CD14-positive monocyte (primary cell): ENCODE measurements at regions not wholly inside any gene's neighbourhood (a gene's known extent, or its start where the extent isn't known, plus 50 kb on each side); places are given as distances from the start of the nearest gene placed in this dataset.

Experiments used
- DNase-seq, 3 donors: peaks; one replicate each; pipeline ENCODE4 v3.0.0-alpha.2; 2011 to 2022
- H2AFZ ChIP-seq: 2 replicates; pipeline ENCODE4 v1.6.0; 2012; ENCODE audit warnings: mild to moderate bottlenecking, low read depth, low read length, inconsistent platforms; ENCODE audit not compliant: insufficient read depth, poor library complexity, severe bottlenecking
- H3K27ac ChIP-seq, 2 donors: 1 replicate in 1 of 2; 2 replicates in 1 of 2; pipeline ENCODE4 v1.5.1; 2012 to 2013; ENCODE audit warnings: low read length in 2 of 2, control low read depth in 1 of 2, inconsistent platforms in 1 of 2, low read depth in 1 of 2, mild to moderate bottlenecking in 1 of 2
- H3K27me3 ChIP-seq, 2 donors: one replicate each; pipeline versions ENCODE4 v1.6.0 to v1.6.1; 2011 to 2013; ENCODE audit warnings: low read length in 2 of 2; ENCODE audit not compliant: control insufficient read depth in 2 of 2, insufficient read depth in 2 of 2
- H3K36me3 ChIP-seq, 2 donors: replicated peaks in 1 of 2; 1 replicate in 1 of 2; 2 replicates in 1 of 2; pipeline versions ENCODE4 v1.5.1 to v1.6.1; 2012 to 2013; ENCODE audit warnings: low read length in 2 of 2, control low read depth in 1 of 2, inconsistent platforms in 1 of 2, mild to moderate bottlenecking in 1 of 2; ENCODE audit not compliant: insufficient read depth in 2 of 2, control insufficient read depth in 1 of 2
- H3K4me1 ChIP-seq, 2 donors: 1 replicate in 1 of 2; 2 replicates in 1 of 2; pipeline versions ENCODE4 v1.5.1 to v1.6.1; 2012 to 2013; ENCODE audit warnings: low read length in 2 of 2, control low read depth in 1 of 2, inconsistent platforms in 1 of 2, mild to moderate bottlenecking in 1 of 2, moderate library complexity in 1 of 2; ENCODE audit not compliant: insufficient read depth in 2 of 2, control insufficient read depth in 1 of 2
- H3K4me2 ChIP-seq: replicated peaks from 2 replicates; pipeline ENCODE3; 2012; ENCODE audit warnings: low read length, moderate library complexity, mild to moderate bottlenecking; ENCODE audit not compliant: poor library complexity, severe bottlenecking; ENCODE audit errors: extremely low read depth
- H3K4me3 ChIP-seq, 3 experiments: fragments of 200-600 bp in 1 of 3; sonication (generic) in 1 of 3; replicated peaks in 1 of 3; 1 replicate in 2 of 3; 2 replicates in 1 of 3; pipeline ENCODE4 v1.5.1; 2011 to 2013; ENCODE audit warnings: low read length in 3 of 3, mild to moderate bottlenecking in 3 of 3, control low read depth in 2 of 3, low read depth in 2 of 3, inconsistent platforms in 1 of 3, moderate library complexity in 1 of 3
- H3K79me2 ChIP-seq: 2 replicates; pipeline ENCODE4 v1.6.0; 2012; ENCODE audit warnings: mild to moderate bottlenecking, control low read depth, inconsistent platforms, low read length, moderate library complexity; ENCODE audit not compliant: insufficient read depth
- H3K9ac ChIP-seq: 2 replicates; pipeline ENCODE4 v1.6.0; 2017; ENCODE audit warnings: low read length, mild to moderate bottlenecking; ENCODE audit not compliant: insufficient read depth, poor library complexity, severe bottlenecking
- H3K9me3 ChIP-seq, 2 donors: replicated peaks in 1 of 2; 1 replicate in 1 of 2; 2 replicates in 1 of 2; pipeline versions ENCODE4 v1.5.1 to v1.6.1; 2012 to 2013; ENCODE audit warnings: low read length in 2 of 2, control low read depth in 1 of 2; ENCODE audit not compliant: control insufficient read depth in 1 of 2, insufficient read depth in 1 of 2
- H4K20me1 ChIP-seq: 2 replicates; pipeline ENCODE4 v1.6.0; 2012; ENCODE audit warnings: mild to moderate bottlenecking, low read length, control low read depth, moderate library complexity; ENCODE audit not compliant: insufficient read depth
- H3K27ac Mint-ChIP-seq, 7 donors: one replicate each; pipeline ENCODE4 v1.8.0; 2020; ENCODE audit warnings: mild to moderate bottlenecking in 7 of 7, mixed read lengths in 7 of 7, moderate library complexity in 6 of 7, inconsistent platforms in 2 of 7
- H3K27me3 Mint-ChIP-seq, 3 donors: one replicate each; pipeline ENCODE4 v1.8.0; 2021 to 2022; ENCODE audit warnings: low read depth in 3 of 3, mild to moderate bottlenecking in 3 of 3, mixed read lengths in 3 of 3, moderate library complexity in 3 of 3, inconsistent platforms in 1 of 3
- H3K36me3 Mint-ChIP-seq, 2 donors: one replicate each; pipeline ENCODE4 v1.8.0; 2020; ENCODE audit warnings: mixed read lengths in 2 of 2, inconsistent platforms in 1 of 2, mild to moderate bottlenecking in 1 of 2
- H3K4me1 Mint-ChIP-seq: one replicate; pipeline ENCODE4 v1.8.0; 2020; ENCODE audit warnings: mild to moderate bottlenecking, mixed read lengths
- H3K4me3 Mint-ChIP-seq, 2 donors: one replicate each; pipeline ENCODE4 v1.8.0; 2020; ENCODE audit warnings: mild to moderate bottlenecking in 2 of 2, mixed read lengths in 2 of 2, moderate library complexity in 1 of 2
- H3K9me3 Mint-ChIP-seq, 7 donors: one replicate each; pipeline ENCODE4 v1.8.0; 2020 to 2022; ENCODE audit warnings: mixed read lengths in 7 of 7, mild to moderate bottlenecking in 6 of 7, moderate library complexity in 6 of 7, inconsistent platforms in 2 of 7
- WGBS: methylation state at CpG from one replicate; pipeline ENCODE4 v1.1.5; 2013; ENCODE audit warnings: missing lambda C conversion rate; ENCODE audit not compliant: insufficient coverage; 5-methylcytosine and 5-hydroxymethylcytosine counted together
- intact Hi-C, 2 donors: fragments of 100-400 bp; cut with micrococcal nuclease; formaldehyde crosslinking; loops; one replicate each; pipeline versions ENCODE4 v1.15.0 to v1.15.1; 2023
- TF ChIP-seq, protein P1 (sequence below): fragments of 200-600 bp; IDR thresholded peaks from one replicate; pipeline ENCODE4 v1.8.0; 2022; ENCODE audit warnings: antibody characterized with exemption, mild to moderate bottlenecking

DNA sequence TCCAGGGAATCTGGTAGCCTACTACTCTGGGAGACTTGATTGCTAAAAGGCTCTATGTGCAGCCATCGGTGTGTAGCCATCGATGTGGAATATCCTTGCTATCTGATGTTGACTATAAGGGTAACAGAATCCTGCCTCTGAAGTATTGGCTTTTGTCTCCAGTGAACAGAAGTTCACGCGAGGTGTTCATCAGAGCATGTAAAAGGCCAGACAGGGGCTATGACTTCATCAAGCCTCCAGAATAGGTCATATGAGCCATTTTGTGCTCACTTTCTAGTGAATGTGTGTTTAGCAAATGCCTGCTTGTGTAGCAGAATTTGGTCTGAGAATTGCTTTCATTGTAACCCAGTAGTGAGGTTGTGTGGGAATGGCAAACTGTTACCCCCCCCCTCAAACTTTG, 66.8 kb upstream of the RAD23B start:
- no peaks in the 10 kb centered on the region for H4K20me1 ChIP-seq
- H3K4me3 ChIP-seq = no peak overlapping the region
- no peak overlapping the region for H3K9ac ChIP-seq
- TF ChIP-seq, protein P1, sequence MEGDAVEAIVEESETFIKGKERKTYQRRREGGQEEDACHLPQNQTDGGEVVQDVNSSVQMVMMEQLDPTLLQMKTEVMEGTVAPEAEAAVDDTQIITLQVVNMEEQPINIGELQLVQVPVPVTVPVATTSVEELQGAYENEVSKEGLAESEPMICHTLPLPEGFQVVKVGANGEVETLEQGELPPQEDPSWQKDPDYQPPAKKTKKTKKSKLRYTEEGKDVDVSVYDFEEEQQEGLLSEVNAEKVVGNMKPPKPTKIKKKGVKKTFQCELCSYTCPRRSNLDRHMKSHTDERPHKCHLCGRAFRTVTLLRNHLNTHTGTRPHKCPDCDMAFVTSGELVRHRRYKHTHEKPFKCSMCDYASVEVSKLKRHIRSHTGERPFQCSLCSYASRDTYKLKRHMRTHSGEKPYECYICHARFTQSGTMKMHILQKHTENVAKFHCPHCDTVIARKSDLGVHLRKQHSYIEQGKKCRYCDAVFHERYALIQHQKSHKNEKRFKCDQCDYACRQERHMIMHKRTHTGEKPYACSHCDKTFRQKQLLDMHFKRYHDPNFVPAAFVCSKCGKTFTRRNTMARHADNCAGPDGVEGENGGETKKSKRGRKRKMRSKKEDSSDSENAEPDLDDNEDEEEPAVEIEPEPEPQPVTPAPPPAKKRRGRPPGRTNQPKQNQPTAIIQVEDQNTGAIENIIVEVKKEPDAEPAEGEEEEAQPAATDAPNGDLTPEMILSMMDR = no peak
- H3K27me3 ChIP-seq = no peaks in the 10 kb centered on the region
- peaks cover 16 to 25% of the 10 kb centered on the region in 2 donors for H3K4me1 ChIP-seq
- H3K79me2 ChIP-seq = no peaks in the 10 kb centered on the region
- peaks cover 0 to 3% (median 2%) of the 10 kb centered on the region in 7 donors for H3K9me3 Mint-ChIP-seq
- peaks cover 0 to 3% (median 2%) of the 10 kb centered on the region in 3 donors for H3K27me3 Mint-ChIP-seq
- no peak for DNase-seq
- H3K4me1 Mint-ChIP-seq = peaks cover 32% of the 10 kb centered on the region
- 100% methylated on average over 4 of the region's 4 CpGs for WGBS
- no peak overlapping the region for H3K4me2 ChIP-seq
- no peak overlapping the region for H3K4me3 Mint-ChIP-seq
- H3K27ac ChIP-seq = no peak overlapping the region
- intact Hi-C loops = loop anchor here in 1 of 2 donors (5.0 kb wide), 1 partner anchor 66 kb away; the partner anchor contains the start of gene RAD23B
- H3K36me3 ChIP-seq = no peaks in the 10 kb centered on the region
- no peaks in the 10 kb centered on the region for H3K9me3 ChIP-seq
- H3K36me3 Mint-ChIP-seq = no peaks in the 10 kb centered on the region
- peak overlapping the region in 1 of 7 donors; percentile 21 for H3K27ac Mint-ChIP-seq
- no peak overlapping the region for H2AFZ ChIP-seq

DNA sequence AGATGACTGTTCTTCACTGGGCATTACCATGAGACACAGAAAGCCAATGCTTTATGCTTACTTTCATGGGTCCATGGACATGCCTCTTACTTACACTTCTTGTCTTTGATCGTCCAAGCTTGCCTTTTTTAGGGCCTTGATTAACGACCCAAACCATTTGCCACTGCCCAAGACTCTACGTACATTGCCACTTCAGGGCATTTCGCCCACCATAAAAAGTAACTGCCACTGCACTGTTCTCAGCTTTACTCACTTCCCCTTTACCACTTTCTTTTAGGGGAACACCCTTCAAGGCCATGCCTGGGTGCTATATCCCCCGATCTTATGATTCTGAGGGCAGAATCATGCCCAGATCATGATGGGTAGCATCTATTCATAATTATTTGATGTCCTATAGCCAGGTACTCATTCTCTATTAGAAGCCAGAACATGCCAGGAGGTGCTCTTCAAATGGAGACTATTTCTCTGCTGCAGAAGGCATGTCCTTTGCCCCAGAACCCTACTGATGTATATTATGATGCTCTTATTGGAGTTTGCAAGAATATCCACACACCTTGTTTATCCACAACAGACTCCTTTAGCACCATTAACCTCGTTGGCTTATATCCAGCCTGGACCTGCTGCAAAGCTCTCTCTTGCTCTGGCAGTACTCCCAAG, 64.1 kb upstream of the RAD23B start:
- H3K4me3 ChIP-seq = no peak overlapping the region
- H4K20me1 ChIP-seq = no peaks in the 10 kb centered on the region
- H3K4me3 Mint-ChIP-seq = no peak overlapping the region
- H3K36me3 ChIP-seq = no peaks in the 10 kb centered on the region
- H3K36me3 Mint-ChIP-seq = no peaks in the 10 kb centered on the region
- no peaks in the 10 kb centered on the region for H3K27me3 ChIP-seq
- H3K27ac Mint-ChIP-seq = no peak overlapping the region
- H3K4me1 Mint-ChIP-seq = peaks cover 20% of the 10 kb centered on the region
- peaks cover under 1 to 9% of the 10 kb centered on the region in 2 donors for H3K4me1 ChIP-seq
- DNase-seq = peak in 2 of 3 donors; percentile 2 to 24
- H3K9ac ChIP-seq = no peak overlapping the region
- 69% methylated on average over 4 of the region's 6 CpGs for WGBS
- H3K27ac ChIP-seq = no peak overlapping the region
- TF ChIP-seq, protein P1 = no peak
- no peaks in the 10 kb centered on the region for H3K79me2 ChIP-seq
- no peak overlapping the region for H3K4me2 ChIP-seq
- peaks cover 3 to 8% (median 5%) of the 10 kb centered on the region in 3 donors for H3K27me3 Mint-ChIP-seq
- peaks cover 0 to 3% (median 2%) of the 10 kb centered on the region in 7 donors for H3K9me3 Mint-ChIP-seq
- no peaks in the 10 kb centered on the region for H3K9me3 ChIP-seq
- intact Hi-C loops = loop anchor here in 1 of 2 donors (5.0 kb wide), 1 partner anchor 63 kb away; the partner anchor contains the start of gene RAD23B
- H2AFZ ChIP-seq = no peak overlapping the region
